KMS-11 (cell line): ENCODE measurements at regions not wholly inside any gene's neighbourhood (a gene's known extent, or its start where the extent isn't known, plus 50 kb on each side); places are given as distances from the start of the nearest gene placed in this dataset.

ENCODE experiments used
- H2AFZ ChIP-seq: fragments of 200-600 bp; sonication (generic); 2 replicates; pipeline ENCODE4 v1.6.1; 2016; ENCODE audit warnings: antibody characterized with exemption, mixed run types, low read depth
- H3K27ac ChIP-seq: fragments of 200-600 bp; sonication (generic); 2 replicates; pipeline ENCODE4 v1.6.1; 2016; ENCODE audit warnings: mild to moderate bottlenecking, mixed run types
- H3K27me3 ChIP-seq: fragments of 200-600 bp; sonication (generic); 2 replicates; pipeline ENCODE4 v1.6.1; 2017; ENCODE audit warnings: mild to moderate bottlenecking, low read depth, mixed run types, moderate library complexity; ENCODE audit not compliant: insufficient read depth
- H3K36me3 ChIP-seq: fragments of 200-600 bp; sonication (generic); 2 replicates; pipeline ENCODE4 v1.6.1; 2017; ENCODE audit warnings: mild to moderate bottlenecking, mixed run types; ENCODE audit not compliant: insufficient read depth
- H3K4me1 ChIP-seq: fragments of 200-600 bp; sonication (generic); 2 replicates; pipeline ENCODE4 v1.6.1; 2016; ENCODE audit warnings: mild to moderate bottlenecking, low read depth, mixed run types; ENCODE audit not compliant: poor library complexity, severe bottlenecking
- H3K4me2 ChIP-seq: fragments of 200-600 bp; sonication (generic); 2 replicates; pipeline ENCODE4 v1.7.0; 2016; ENCODE audit warnings: mild to moderate bottlenecking, mixed run types
- H3K4me3 ChIP-seq: fragments of 200-600 bp; sonication (generic); IDR thresholded peaks from 2 replicates; pipeline ENCODE4 v1.6.1; 2017; ENCODE audit warnings: low read depth, low read length, mixed read lengths; ENCODE audit not compliant: insufficient read depth
- H3K79me2 ChIP-seq: fragments of 200-600 bp; sonication (generic); 2 replicates; pipeline ENCODE4 v1.6.1; 2016; ENCODE audit warnings: low read depth, mixed run types; ENCODE audit not compliant: insufficient read depth
- H3K9ac ChIP-seq: fragments of 200-600 bp; sonication (generic); 2 replicates; pipeline ENCODE4 v1.6.1; 2016; ENCODE audit warnings: mild to moderate bottlenecking, mixed run types
- H4K20me1 ChIP-seq: fragments of 200-600 bp; sonication (generic); 2 replicates; pipeline ENCODE4 v1.6.1; 2016; ENCODE audit warnings: mild to moderate bottlenecking, mixed run types; ENCODE audit not compliant: insufficient read depth
- CTCF ChIP-seq: fragments of 200-600 bp; sonication (generic); conservative IDR thresholded peaks from 2 replicates; pipeline ENCODE4 v1.6.1; 2017; ENCODE audit warnings: low read depth, mild to moderate bottlenecking, antibody characterized with exemption, low read length, moderate library complexity, mixed read lengths

GRCh38 chr6:134103006-134103405 lies 50.6 kb upstream of the SLC2A12 start:
- Histone ChIP-seq H3K36me3 (no peaks in the 10 kb centered on the region), H4K20me1 (no peaks in the 10 kb centered on the region), H3K27ac (no peak overlapping the region), H3K9ac (no peak overlapping the region), H3K79me2 (no peaks in the 10 kb centered on the region), H2AFZ (no peak overlapping the region), H3K4me2 (no peak overlapping the region), H3K27me3 (no peaks in the 10 kb centered on the region), H3K4me1 (no peaks in the 10 kb centered on the region), H3K4me3 (no peak overlapping the region)
- no peak for TF ChIP-seq CTCF
